ENCODE measurements at regions not wholly inside any gene's neighbourhood (a gene's known extent, or its start where the extent isn't known, plus 50 kb on each side); places are given as distances from the start of the nearest gene placed in this dataset.

DNA sequence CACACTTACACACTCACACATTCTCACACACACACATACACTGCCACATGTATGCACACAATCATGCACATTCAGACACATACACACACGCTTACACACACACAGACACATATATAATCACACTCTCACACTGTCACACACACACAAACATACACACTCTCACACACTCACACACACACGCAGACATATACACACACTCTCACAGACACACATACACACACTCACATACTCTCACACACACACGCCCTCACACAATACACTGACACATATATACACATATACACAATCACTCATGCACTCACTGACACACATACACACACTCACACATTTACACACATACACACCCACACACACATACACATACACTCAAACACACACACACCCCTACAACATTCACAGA, 435.3 kb upstream of the FRG1 start:
- TF ChIP-seq POLR2A (IDR thresholded peaks at IDR 0.05): no peak
- TF ChIP-seq, protein P1, sequence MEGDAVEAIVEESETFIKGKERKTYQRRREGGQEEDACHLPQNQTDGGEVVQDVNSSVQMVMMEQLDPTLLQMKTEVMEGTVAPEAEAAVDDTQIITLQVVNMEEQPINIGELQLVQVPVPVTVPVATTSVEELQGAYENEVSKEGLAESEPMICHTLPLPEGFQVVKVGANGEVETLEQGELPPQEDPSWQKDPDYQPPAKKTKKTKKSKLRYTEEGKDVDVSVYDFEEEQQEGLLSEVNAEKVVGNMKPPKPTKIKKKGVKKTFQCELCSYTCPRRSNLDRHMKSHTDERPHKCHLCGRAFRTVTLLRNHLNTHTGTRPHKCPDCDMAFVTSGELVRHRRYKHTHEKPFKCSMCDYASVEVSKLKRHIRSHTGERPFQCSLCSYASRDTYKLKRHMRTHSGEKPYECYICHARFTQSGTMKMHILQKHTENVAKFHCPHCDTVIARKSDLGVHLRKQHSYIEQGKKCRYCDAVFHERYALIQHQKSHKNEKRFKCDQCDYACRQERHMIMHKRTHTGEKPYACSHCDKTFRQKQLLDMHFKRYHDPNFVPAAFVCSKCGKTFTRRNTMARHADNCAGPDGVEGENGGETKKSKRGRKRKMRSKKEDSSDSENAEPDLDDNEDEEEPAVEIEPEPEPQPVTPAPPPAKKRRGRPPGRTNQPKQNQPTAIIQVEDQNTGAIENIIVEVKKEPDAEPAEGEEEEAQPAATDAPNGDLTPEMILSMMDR (IDR thresholded peaks at IDR 0.05): no peak

All from lower leg skin (tissue), 3 donors.